Sigmoid colon (tissue), 4 donors: ENCODE measurements at regions not wholly inside any gene's neighbourhood (a gene's known extent, or its start where the extent isn't known, plus 50 kb on each side); places are given as distances from the start of the nearest gene placed in this dataset.

Source experiments
- CTCF ChIP-seq, 4 experiments: fragments of 450-650 bp in 3 of 4; fragments of 200-600 bp in 1 of 4; IDR thresholded peaks; one replicate each; pipeline ENCODE4 v1.5.1; 2016 to 2019; ENCODE audit warnings: antibody characterized with exemption in 4 of 4, mild to moderate bottlenecking in 3 of 4, moderate library complexity in 2 of 4
- EP300 ChIP-seq, 4 donors: sonication (generic); formaldehyde crosslinking; IDR thresholded peaks; one replicate each; pipeline ENCODE4 v1.6.1; 2017; ENCODE audit warnings: antibody characterized with exemption in 4 of 4
- POLR2A ChIP-seq, 2 donors: fragments of 450-650 bp; IDR thresholded peaks; one replicate each; pipeline ENCODE4 v1.6.1; 2016; ENCODE audit warnings: antibody characterized with exemption in 2 of 2, mild to moderate bottlenecking in 2 of 2, moderate library complexity in 2 of 2
- POLR2AphosphoS5 ChIP-seq, 4 donors: sonication (generic); formaldehyde crosslinking; IDR thresholded peaks; one replicate each; pipeline ENCODE4 v1.6.1; 2017; ENCODE audit warnings: antibody characterized with exemption in 4 of 4

- TF ChIP-seq POLR2AphosphoS5 (IDR thresholded peaks at IDR 0.05): no peak
- TF ChIP-seq POLR2A (IDR thresholded peaks at IDR 0.05): no peak
- no peak for TF ChIP-seq CTCF (IDR thresholded peaks at IDR 0.05)
- TF ChIP-seq EP300 (IDR thresholded peaks at IDR 0.05): no peak
Measured at GRCh38 chr4:167956676-167957075, 135.7 kb upstream of the ANXA10 start.
